ENCODE measurements at regions not wholly inside any gene's neighbourhood (a gene's known extent, or its start where the extent isn't known, plus 50 kb on each side); places are given as distances from the start of the nearest gene placed in this dataset.

DNA sequence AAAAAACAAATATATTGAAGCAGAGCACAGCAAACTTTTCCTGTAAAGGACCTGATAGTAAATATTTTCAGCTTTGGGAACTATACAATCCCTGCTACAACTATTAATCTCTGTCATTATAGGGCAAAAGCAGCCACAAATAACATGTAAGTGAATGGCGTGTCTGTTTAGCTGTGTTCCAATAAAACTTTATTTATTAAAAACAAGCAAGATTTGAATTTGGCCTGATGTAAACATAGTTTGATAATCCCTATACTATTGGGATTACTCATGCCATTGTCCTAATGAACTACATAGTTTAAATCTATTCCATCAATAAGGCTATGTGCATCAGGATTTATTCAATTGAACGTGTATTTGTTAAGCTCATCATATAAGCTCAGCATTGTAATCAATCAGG lies 286.8 kb upstream of the CNTN6 start:
- no peak for DNase-seq (ENCODE audit: low read depth in 1 of 2, low spot score in 2 of 2)
- H2AFZ ChIP-seq (ENCODE audit: low read length), result no peak overlapping the region
- no peak overlapping the region for H3K4me2 ChIP-seq (ENCODE audit: insufficient read depth in 1 of 2, low read depth in 2 of 2, low read length in 2 of 2)
- H4K8ac ChIP-seq (ENCODE audit: extremely low read depth, insufficient read depth, low read length), result no peak overlapping the region
- H3K4me1 ChIP-seq (replicated peaks in 1 of 4; ENCODE audit: control insufficient read depth in 3 of 4, insufficient read depth in 4 of 4, low read length in 3 of 4), result no peaks in the 10 kb centered on the region
- no peaks in the 10 kb centered on the region for H3K79me1 ChIP-seq (ENCODE audit: low read depth, low read length)
- H3K79me2 ChIP-seq (ENCODE audit: control insufficient read depth in 1 of 2, insufficient read depth in 2 of 2, low read length in 2 of 2), result no peaks in the 10 kb centered on the region
- H3K4me3 ChIP-seq (ENCODE audit: extremely low read depth in 1 of 4, insufficient read depth in 2 of 4, low read depth in 3 of 4, low read length in 4 of 4), result no peak overlapping the region
- H2BK15ac ChIP-seq (ENCODE audit: low read length), result no peak overlapping the region
- H2BK12ac ChIP-seq (ENCODE audit: low read depth, low read length), result no peak overlapping the region
- H3K23ac ChIP-seq (ENCODE audit: insufficient read length), result no peak overlapping the region
- H3K9me3 ChIP-seq (ENCODE audit: insufficient read depth in 2 of 2, low read depth in 1 of 2, low read length in 1 of 2), result no peaks in the 10 kb centered on the region
- H4K5ac ChIP-seq (ENCODE audit: insufficient read length, low read depth, low read length), result no peak overlapping the region
- no peaks in the 10 kb centered on the region for H3K27me3 ChIP-seq (replicated peaks in 1 of 4; ENCODE audit: control insufficient read depth in 3 of 4, extremely low read depth in 1 of 4, insufficient read depth in 3 of 4, low read length in 3 of 4)
- no peaks in the 10 kb centered on the region for H3K36me3 ChIP-seq (ENCODE audit: control insufficient read depth in 2 of 4, insufficient read depth in 4 of 4, low read length in 3 of 4)
- no peak overlapping the region for H3K18ac ChIP-seq (ENCODE audit: extremely low read depth, low read length)
- no peak overlapping the region for H2BK5ac ChIP-seq (ENCODE audit: low read depth, low read length)
- H2AK5ac ChIP-seq (ENCODE audit: low read depth, low read length), result no peak overlapping the region
- no peak overlapping the region for H3K56ac ChIP-seq (replicated peaks; ENCODE audit: insufficient read length, low read depth, low read length)
- ChIA-PET POLR2A (ENCODE audit: partially characterized antibody) (no interaction called here), CTCF (ENCODE audit: partially characterized antibody) (interaction anchor here (0.9 kb wide), 1 partner anchor 46 kb away, joined by 5 read pairs; no protein-coding TSS in a partner anchor)
- H3K9ac ChIP-seq (replicated peaks in 1 of 4; ENCODE audit: extremely low read depth in 1 of 4, low read depth in 3 of 4, low read length in 3 of 4), result no peak overlapping the region
- no peak overlapping the region for H2BK20ac ChIP-seq (ENCODE audit: low read length)
- no peak for FAIRE-seq
- no peaks in the 10 kb centered on the region for H3K23me2 ChIP-seq (ENCODE audit: low read depth, low read length)
- no peak overlapping the region for H3K27ac ChIP-seq (ENCODE audit: low read depth, low read length)
- H3K4ac ChIP-seq (replicated peaks; ENCODE audit: insufficient read length, low read depth, low read length), result no peak overlapping the region
- no peak overlapping the region for H4K91ac ChIP-seq (replicated peaks; ENCODE audit: insufficient read length, low read length)
- no peak overlapping the region for H3K14ac ChIP-seq (ENCODE audit: insufficient read length)
- 97% methylated on average over 2 of the region's 2 CpGs; no CpG with 5 or more reads in 1 of the 2 experiments for WGBS, 2 experiments (ENCODE audit: extremely low coverage in 1 of 2, insufficient coverage in 1 of 2, insufficient read length in 1 of 2, insufficient replicate concordance in 2 of 2, low coverage in 1 of 2, low lambda C conversion rate in 2 of 2, missing lambda C conversion rate in 1 of 2)
- H4K20me1 ChIP-seq (replicated peaks in 1 of 2; ENCODE audit: control insufficient read depth in 1 of 2, insufficient read depth in 2 of 2, low read length in 2 of 2), result no peaks in the 10 kb centered on the region
- H2BK120ac ChIP-seq (replicated peaks; ENCODE audit: low read depth, low read length), result no peak overlapping the region
- TF ChIP-seq CTBP2 (IDR thresholded peaks at IDR 0.05; ENCODE audit: borderline replicate concordance, insufficient read depth, insufficient read length, low read length) (no peak), RAD21 (IDR thresholded peaks at IDR 0.05 in 1 of 2, conservative IDR thresholded peaks at IDR 0.05 in 1 of 2; ENCODE audit: low read depth in 2 of 2, low read length in 2 of 2) (no peak), GTF2F1 (IDR thresholded peaks at IDR 0.05; ENCODE audit: borderline replicate concordance, low read depth, low read length) (no peak), PHF8 (conservative IDR thresholded peaks at IDR 0.05; ENCODE audit: low read depth, low read length) (no peak), RNF2 (IDR thresholded peaks at IDR 0.05; ENCODE audit: borderline replicate concordance, low read depth, low read length, missing control alignments, poor library complexity, severe bottlenecking) (no peak), BCL11A (IDR thresholded peaks at IDR 0.05; ENCODE audit: low read depth in 2 of 2, low read length in 2 of 2) (no peak), EGR1 (IDR thresholded peaks at IDR 0.05; ENCODE audit: borderline replicate concordance, low read depth, low read length) (no peak), HDAC2 (IDR thresholded peaks at IDR 0.05; ENCODE audit: borderline replicate concordance in 1 of 2, low read depth in 2 of 2, low read length in 2 of 2) (no peak), TAF7 (optimal IDR thresholded peaks at IDR 0.05; ENCODE audit: borderline replicate concordance, low read depth, low read length) (no peak), KDM5A (IDR thresholded peaks at IDR 0.05; ENCODE audit: low read length) (no peak), POLR2A (IDR thresholded peaks at IDR 0.05; ENCODE audit: control extremely low read depth in 1 of 2, low read depth in 2 of 2, low read length in 2 of 2) (no peak), ATF2 (IDR thresholded peaks at IDR 0.05; ENCODE audit: low read length) (no peak)

Measured in H1 (cell line).